ENCODE measurements at regions not wholly inside any gene's neighbourhood (a gene's known extent, or its start where the extent isn't known, plus 50 kb on each side); places are given as distances from the start of the nearest gene placed in this dataset.
A peak's percentile ranks its signal among the peaks of the same experiment; 100 is the strongest.

- H3K27ac Mint-ChIP-seq: no peak overlapping the region
- Histone ChIP-seq H4K20me1 (replicated peaks; ENCODE audit: insufficient read depth) (no peaks in the 10 kb centered on the region), H3K27ac (ENCODE audit: low read depth) (no peak overlapping the region), H3K4me3 (no peak overlapping the region), H3K27me3 (ENCODE audit: insufficient read depth) (no peaks in the 10 kb centered on the region), H3K9me2 (ENCODE audit: insufficient read depth) (no peaks in the 10 kb centered on the region), H3K4me2 (no peak overlapping the region), H3K79me2 (replicated peaks; ENCODE audit: insufficient read depth) (no peaks in the 10 kb centered on the region), H3F3A (replicated peaks; ENCODE audit: low read depth) (no peaks in the 10 kb centered on the region), H3K4me1 (ENCODE audit: insufficient read depth) (peaks cover 4% of the 10 kb centered on the region; the same call in 1 of the 2 replicates), H3K36me3 (ENCODE audit: insufficient read depth) (peaks cover 5% of the 10 kb centered on the region; the same call in 1 of the 2 replicates), H2AFZ (no peak overlapping the region)
- H3K36me3 Mint-ChIP-seq (ENCODE audit: low read depth): peaks cover 24% of the 10 kb centered on the region
- peaks cover 34% of the 10 kb centered on the region for H3K9me3 Mint-ChIP-seq
- peaks cover 1% of the 10 kb centered on the region for H3K27me3 Mint-ChIP-seq (ENCODE audit: insufficient read depth, low read depth, poor library complexity)
- no peak overlapping the region for H3K4me3 Mint-ChIP-seq
- H3K4me1 Mint-ChIP-seq: peaks cover 9% of the 10 kb centered on the region
- no peak for TF ChIP-seq EZH2phosphoT487 (IDR thresholded peaks at IDR 0.05; ENCODE audit: unreplicated experiment)
- TF ChIP-seq POLR2AphosphoS5 (IDR thresholded peaks at IDR 0.05; ENCODE audit: low read depth): no peak
- TF ChIP-seq STAT1 (IDR thresholded peaks at IDR 0.05; ENCODE audit: unreplicated experiment): no peak
- TF ChIP-seq ZNF462 (CRISPR knock-in tag; IDR thresholded peaks at IDR 0.05): no peak
- TF ChIP-seq ZNF114 (CRISPR knock-in tag; IDR thresholded peaks at IDR 0.05): no peak
- TF ChIP-seq ETS1 (IDR thresholded peaks at IDR 0.05): no peak
- TF ChIP-seq CTCF (conservative IDR thresholded peaks at IDR 0.05; ENCODE audit: low read depth in 2 of 2): no peak
- TF ChIP-seq ZNF331 (CRISPR knock-in tag; IDR thresholded peaks at IDR 0.05; ENCODE audit: low read depth): no peak
- no peak for TF ChIP-seq NANOG (IDR thresholded peaks at IDR 0.05; ENCODE audit: borderline replicate concordance)
- no peak for TF ChIP-seq CREB1 (CRISPR knock-in tag; IDR thresholded peaks at IDR 0.05; ENCODE audit: low read depth)
- ATAC-seq: peak; percentile 85
- peak; percentile 38 for DNase-seq (ENCODE audit: low spot score)
Measured at GRCh38 chr3:134105876-134106556, 76.3 kb upstream of the SLCO2A1 start.
